Activated T-helper 1 cell treated with anti-CD3 and anti-CD28 coated beads, Interleukin-12 subunit alpha, Interleukin-12 subunit beta, Interleukin-2, Interleukin-4 antibody, amounts not matched to agents 30 ng/mL and 10 ng/mL and 1 ng/mL, durations not matched to agents 14 hours and 24 hours and 36 hours (primary cell): ENCODE measurements at regions not wholly inside any gene's neighbourhood (a gene's known extent, or its start where the extent isn't known, plus 50 kb on each side); places are given as distances from the start of the nearest gene placed in this dataset.

Source experiments
- DNase-seq: peaks from one replicate; pipeline ENCODE4 v3.0.0; 2021; ENCODE audit warnings: low spot score
- H3K27ac Mint-ChIP-seq: one replicate; pipeline ENCODE4 v1.8.0; 2021; ENCODE audit warnings: mild to moderate bottlenecking, mixed read lengths
- H3K27me3 Mint-ChIP-seq: one replicate; pipeline ENCODE4 v1.8.0; 2022; ENCODE audit warnings: mild to moderate bottlenecking, moderate library complexity, mixed read lengths; ENCODE audit not compliant: insufficient read depth
- H3K36me3 Mint-ChIP-seq: one replicate; pipeline ENCODE4 v1.8.0; 2021; ENCODE audit warnings: low read depth, mixed read lengths
- H3K4me1 Mint-ChIP-seq: one replicate; pipeline ENCODE4 v1.8.0; 2021; ENCODE audit warnings: low read depth, mixed read lengths
- H3K4me3 Mint-ChIP-seq: one replicate; pipeline ENCODE4 v1.8.0; 2021; ENCODE audit warnings: mild to moderate bottlenecking, moderate library complexity, mixed read lengths
- H3K9me3 Mint-ChIP-seq: one replicate; pipeline ENCODE4 v1.8.0; 2021; ENCODE audit warnings: mixed read lengths
- intact Hi-C: fragments of 100-400 bp; cut with micrococcal nuclease; formaldehyde crosslinking; loops from one replicate; pipeline ENCODE4 v1.15.1; 2024

GRCh38 chr11:103824116-103824515 lies 212.3 kb upstream of the DDI1 start:
- no peak for DNase-seq
- Mint-ChIP-seq H3K27ac (no peak overlapping the region), H3K36me3 (no peaks in the 10 kb centered on the region), H3K4me1 (no peaks in the 10 kb centered on the region), H3K4me3 (no peak overlapping the region), H3K27me3 (no peaks in the 10 kb centered on the region), H3K9me3 (peaks cover 4% of the 10 kb centered on the region)
- intact Hi-C loops: no loop called here

DNA sequence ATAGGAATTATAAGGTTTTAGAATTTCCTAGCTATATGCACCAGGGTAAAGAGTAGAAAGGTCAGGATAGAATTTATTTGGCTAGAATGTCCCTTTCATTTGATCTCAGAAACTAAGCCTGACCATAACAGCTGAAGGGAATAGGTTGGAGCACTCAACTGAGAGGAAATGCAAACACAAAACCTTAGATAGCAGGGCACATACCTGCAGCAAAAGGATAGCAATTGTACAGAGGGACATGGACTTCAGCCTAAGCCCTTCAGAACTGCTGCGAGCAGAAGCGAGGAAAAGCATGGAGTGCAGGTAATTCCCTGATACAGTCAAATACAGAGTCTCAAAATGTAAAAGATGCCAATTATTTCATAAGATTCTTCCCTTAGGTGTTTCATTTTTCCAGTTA lies 211.0 kb upstream of the DDI1 start:
- Mint-ChIP-seq H3K4me1 (no peaks in the 10 kb centered on the region), H3K36me3 (no peaks in the 10 kb centered on the region), H3K27ac (no peak overlapping the region), H3K9me3 (peaks cover 4% of the 10 kb centered on the region), H3K27me3 (no peaks in the 10 kb centered on the region), H3K4me3 (no peak overlapping the region)
- no peak for DNase-seq
- intact Hi-C loops: no loop called here

DNA sequence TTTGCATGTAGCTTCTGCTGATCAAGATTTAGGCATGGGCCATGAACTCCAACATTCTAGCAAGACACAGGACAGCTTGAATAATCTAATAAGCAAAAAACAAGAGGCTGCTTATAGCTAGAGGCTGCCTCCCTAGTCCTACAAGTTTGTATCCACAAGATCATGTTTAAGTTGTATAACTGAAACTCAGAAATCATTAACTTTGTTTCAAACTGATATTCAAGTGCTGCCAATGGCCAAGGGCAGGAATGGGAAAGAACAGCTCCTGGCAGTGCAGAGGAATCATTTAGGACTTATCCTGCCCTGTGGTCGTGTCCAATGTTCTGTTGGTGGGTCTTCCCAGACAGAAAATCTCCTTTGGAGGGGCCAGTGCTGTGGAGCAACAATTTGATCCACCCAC lies 209.6 kb upstream of the DDI1 start:
- no peak overlapping the region for H3K4me3 Mint-ChIP-seq
- H3K27ac Mint-ChIP-seq: no peak overlapping the region
- H3K27me3 Mint-ChIP-seq: no peaks in the 10 kb centered on the region
- H3K36me3 Mint-ChIP-seq: no peaks in the 10 kb centered on the region
- H3K4me1 Mint-ChIP-seq: no peaks in the 10 kb centered on the region
- H3K9me3 Mint-ChIP-seq: no peaks in the 10 kb centered on the region
- no peak for DNase-seq
- intact Hi-C loops: no loop called here

- H3K36me3 Mint-ChIP-seq: no peaks in the 10 kb centered on the region
- intact Hi-C loops: no loop called here
- H3K9me3 Mint-ChIP-seq: no peaks in the 10 kb centered on the region
- no peak for DNase-seq
- H3K4me1 Mint-ChIP-seq: no peaks in the 10 kb centered on the region
- H3K27ac Mint-ChIP-seq: no peak overlapping the region
- no peaks in the 10 kb centered on the region for H3K27me3 Mint-ChIP-seq
- H3K4me3 Mint-ChIP-seq: no peak overlapping the region
These were observed 206.8 kb upstream of the DDI1 start for GRCh38 chr11:103829596-103829995.

DNA sequence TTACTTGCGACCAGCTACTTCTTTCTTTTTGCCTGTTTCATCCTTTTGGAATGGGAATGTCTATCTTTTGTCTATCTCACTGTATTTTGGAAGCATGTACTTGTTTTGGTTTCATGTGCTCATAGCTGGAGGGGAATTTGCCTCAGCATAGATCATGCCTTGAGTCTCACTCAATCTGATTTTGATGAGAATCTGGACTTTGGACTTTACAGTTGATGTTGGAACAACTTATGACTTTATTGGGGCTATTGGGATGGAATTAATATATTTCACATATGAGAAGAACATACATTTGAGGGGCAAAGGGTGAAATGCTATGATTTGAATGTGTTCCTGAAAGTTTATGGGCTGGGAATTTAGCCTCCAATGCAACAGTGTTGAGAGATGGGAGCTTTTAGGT lies 206.2 kb upstream of the DDI1 start:
- H3K36me3 Mint-ChIP-seq: no peaks in the 10 kb centered on the region
- H3K4me3 Mint-ChIP-seq: no peak overlapping the region
- no peak overlapping the region for H3K27ac Mint-ChIP-seq
- no peaks in the 10 kb centered on the region for H3K27me3 Mint-ChIP-seq
- no peak for DNase-seq
- H3K4me1 Mint-ChIP-seq: no peaks in the 10 kb centered on the region
- intact Hi-C loops: no loop called here
- peaks cover under 1% of the 10 kb centered on the region for H3K9me3 Mint-ChIP-seq

GRCh38 chr11:103832762-103833161 lies 203.7 kb upstream of the DDI1 start:
- Mint-ChIP-seq H3K36me3 (no peaks in the 10 kb centered on the region), H3K9me3 (peaks cover 4% of the 10 kb centered on the region), H3K27me3 (no peaks in the 10 kb centered on the region), H3K4me3 (no peak overlapping the region), H3K27ac (no peak overlapping the region), H3K4me1 (no peaks in the 10 kb centered on the region)
- DNase-seq: no peak
- intact Hi-C loops: no loop called here

DNA sequence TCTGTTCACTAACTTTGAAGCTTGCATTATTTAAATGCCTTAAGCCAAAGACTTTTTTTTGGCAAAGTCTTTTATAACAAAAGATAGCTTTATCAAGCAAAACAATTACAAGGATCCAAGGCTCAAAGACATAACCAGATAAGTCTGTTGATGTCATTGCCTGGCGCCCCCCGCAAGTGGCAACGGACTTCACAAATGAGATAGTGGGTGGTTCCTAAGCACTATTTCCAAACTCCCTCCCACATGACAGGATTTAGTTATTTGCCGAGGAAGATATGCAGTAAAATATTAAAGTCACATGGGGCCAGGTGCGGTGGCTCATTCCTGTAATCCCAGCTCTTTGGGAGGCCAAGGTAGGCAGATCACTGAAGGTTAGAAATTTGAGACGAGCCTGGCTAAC lies 194.2 kb upstream of the DDI1 start:
- no peak for DNase-seq
- Mint-ChIP-seq H3K36me3 (no peaks in the 10 kb centered on the region), H3K27me3 (no peaks in the 10 kb centered on the region), H3K4me1 (no peaks in the 10 kb centered on the region), H3K4me3 (no peak overlapping the region), H3K27ac (no peak overlapping the region), H3K9me3 (no peaks in the 10 kb centered on the region)
- intact Hi-C loops: no loop called here

DNA sequence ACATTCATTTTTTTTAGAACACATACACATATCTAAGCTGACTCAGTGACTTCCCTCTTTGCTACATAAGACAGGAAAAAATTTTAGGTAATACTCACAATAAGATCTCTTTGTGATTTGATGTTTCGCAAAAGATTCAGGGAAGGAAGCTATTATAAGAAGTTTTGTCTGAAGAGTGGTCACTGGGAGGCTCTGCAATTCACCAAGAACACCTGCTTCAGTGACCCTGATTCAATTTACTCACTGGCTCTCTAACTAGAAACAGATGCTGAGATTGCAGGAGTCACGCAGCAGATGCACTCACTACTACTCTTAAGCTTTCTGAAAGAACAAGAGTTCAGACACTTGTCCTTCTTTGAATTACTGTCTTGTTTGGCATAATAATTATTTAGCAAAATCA lies 193.6 kb upstream of the DDI1 start:
- intact Hi-C loops: no loop called here
- DNase-seq: no peak
- Mint-ChIP-seq H3K36me3 (no peaks in the 10 kb centered on the region), H3K4me1 (no peaks in the 10 kb centered on the region), H3K9me3 (no peaks in the 10 kb centered on the region), H3K27me3 (no peaks in the 10 kb centered on the region), H3K27ac (no peak overlapping the region), H3K4me3 (no peak overlapping the region)

- Mint-ChIP-seq H3K27me3 (peaks cover 2% of the 10 kb centered on the region), H3K27ac (no peak overlapping the region), H3K36me3 (no peaks in the 10 kb centered on the region), H3K4me1 (no peaks in the 10 kb centered on the region), H3K9me3 (no peaks in the 10 kb centered on the region), H3K4me3 (no peak overlapping the region)
- intact Hi-C loops: no loop called here
- no peak for DNase-seq
These were observed 191.9 kb upstream of the DDI1 start for GRCh38 chr11:103844327-103845215.

GRCh38 chr11:103845331-103845730 lies 191.1 kb upstream of the DDI1 start:
- no peak overlapping the region for H3K4me3 Mint-ChIP-seq
- no peak for DNase-seq
- H3K27ac Mint-ChIP-seq: no peak overlapping the region
- no peaks in the 10 kb centered on the region for H3K9me3 Mint-ChIP-seq
- H3K4me1 Mint-ChIP-seq: no peaks in the 10 kb centered on the region
- intact Hi-C loops: no loop called here
- no peaks in the 10 kb centered on the region for H3K36me3 Mint-ChIP-seq
- H3K27me3 Mint-ChIP-seq: peaks cover 2% of the 10 kb centered on the region

DNA sequence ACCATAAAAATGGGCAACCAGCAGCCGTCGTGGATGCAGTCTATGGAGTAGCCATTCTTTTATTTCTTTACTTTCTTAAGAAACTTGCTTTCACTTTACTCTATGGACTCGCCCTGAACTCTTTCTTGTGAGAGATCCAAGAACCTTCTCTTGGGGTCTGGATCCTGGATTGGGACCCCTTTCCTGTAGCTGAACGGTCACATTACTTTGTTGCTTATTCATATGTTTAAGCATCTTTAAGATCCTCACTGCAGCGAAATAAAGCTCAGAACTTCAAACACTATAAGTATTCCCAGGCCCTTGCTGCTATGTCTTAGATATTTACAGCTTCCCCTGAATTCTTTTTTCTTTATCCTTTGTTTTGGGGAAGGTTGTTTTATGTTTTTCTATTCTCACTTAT lies 187.8 kb upstream of the DDI1 start:
- H3K27me3 Mint-ChIP-seq: peaks cover 2% of the 10 kb centered on the region
- H3K4me1 Mint-ChIP-seq: no peaks in the 10 kb centered on the region
- H3K27ac Mint-ChIP-seq: no peak overlapping the region
- intact Hi-C loops: no loop called here
- no peak for DNase-seq
- no peaks in the 10 kb centered on the region for H3K9me3 Mint-ChIP-seq
- no peaks in the 10 kb centered on the region for H3K36me3 Mint-ChIP-seq
- no peak overlapping the region for H3K4me3 Mint-ChIP-seq

DNA sequence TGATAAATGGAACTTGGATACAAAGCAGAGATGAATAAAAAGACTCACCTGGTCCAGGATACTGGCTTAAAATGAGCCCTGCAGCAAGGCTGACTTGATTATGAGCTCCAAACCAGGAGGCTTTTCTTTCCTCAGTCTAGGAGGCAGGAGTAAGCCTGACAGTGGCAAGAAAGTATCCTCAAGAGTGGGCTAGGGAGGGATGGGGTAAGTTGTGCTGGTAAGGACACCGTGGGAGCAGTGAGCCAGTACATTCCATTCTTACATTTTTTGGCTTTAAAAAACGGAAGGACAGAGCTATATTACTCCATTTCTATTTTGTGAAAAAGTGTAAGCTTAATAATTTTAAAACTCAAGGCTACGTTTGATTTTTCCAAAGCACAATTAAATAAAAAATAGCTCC lies 187.1 kb upstream of the DDI1 start:
- intact Hi-C loops: no loop called here
- Mint-ChIP-seq H3K36me3 (no peaks in the 10 kb centered on the region), H3K4me3 (no peak overlapping the region), H3K27me3 (peaks cover 2% of the 10 kb centered on the region), H3K4me1 (no peaks in the 10 kb centered on the region), H3K9me3 (no peaks in the 10 kb centered on the region), H3K27ac (no peak overlapping the region)
- DNase-seq: no peak

DNA sequence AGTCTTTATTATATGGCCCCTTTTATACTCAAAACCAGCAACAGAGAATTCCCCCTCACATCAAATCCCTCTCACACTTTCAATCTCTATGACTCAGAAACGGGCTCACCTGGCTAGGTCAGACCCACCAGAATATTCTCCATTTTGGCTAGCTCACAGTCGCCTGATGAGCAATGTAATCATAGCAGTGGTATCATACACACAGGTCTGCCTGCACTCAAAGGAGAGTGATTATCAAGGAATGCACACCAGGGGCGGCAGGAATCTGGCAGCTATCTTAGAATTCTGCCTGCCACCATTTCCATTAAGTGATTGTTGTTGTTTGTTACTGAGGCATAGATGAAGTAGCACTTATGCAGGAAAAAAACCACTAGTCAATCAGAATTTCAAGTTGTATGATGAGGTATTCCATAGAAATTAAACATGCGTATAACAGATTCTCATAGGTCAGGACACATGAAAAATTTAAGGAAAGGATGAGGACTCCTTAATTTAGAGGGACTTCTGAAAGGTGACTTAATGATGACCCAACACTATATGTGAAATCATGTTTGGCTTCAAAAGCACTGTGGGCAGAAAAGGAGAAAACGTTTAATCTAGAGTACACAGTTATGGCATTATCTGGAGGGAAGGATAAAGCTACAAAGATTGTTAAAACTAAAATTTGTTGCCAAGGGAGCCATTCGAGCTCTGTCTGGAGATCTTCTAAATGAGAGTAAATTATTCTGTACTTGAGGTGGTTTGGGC lies 185.8 kb upstream of the DDI1 start:
- no peaks in the 10 kb centered on the region for H3K4me1 Mint-ChIP-seq
- no peak for DNase-seq
- peaks cover 2% of the 10 kb centered on the region for H3K27me3 Mint-ChIP-seq
- intact Hi-C loops: no loop called here
- no peak overlapping the region for H3K27ac Mint-ChIP-seq
- H3K9me3 Mint-ChIP-seq: no peaks in the 10 kb centered on the region
- no peaks in the 10 kb centered on the region for H3K36me3 Mint-ChIP-seq
- no peak overlapping the region for H3K4me3 Mint-ChIP-seq
